Coronary artery (tissue), 2 donors: ENCODE measurements at regions not wholly inside any gene's neighbourhood (a gene's known extent, or its start where the extent isn't known, plus 50 kb on each side); places are given as distances from the start of the nearest gene placed in this dataset.

Source experiments
- DNase-seq: peaks from one replicate; pipeline ENCODE4 v3.0.0-alpha.2; 2017; ENCODE audit warnings: low spot score
- H3K27ac ChIP-seq, 2 donors: fragments of 200-600 bp; sonication (generic); one replicate each; pipeline ENCODE4 v1.5.1; 2016 to 2019
- H3K4me3 ChIP-seq: fragments of 200-600 bp; sonication (generic); 2 replicates; pipeline ENCODE4 v1.5.1; 2016; ENCODE audit warnings: mild to moderate bottlenecking, moderate library complexity
- TF ChIP-seq, protein P1 (sequence below): fragments of 200-600 bp; sonication (generic); IDR thresholded peaks from one replicate; pipeline ENCODE4 v1.5.1; 2019; ENCODE audit warnings: antibody characterized with exemption

- Histone ChIP-seq H3K4me3 (peak overlapping the region; percentile 69), H3K27ac (no peak overlapping the region)
- TF ChIP-seq, protein P1, sequence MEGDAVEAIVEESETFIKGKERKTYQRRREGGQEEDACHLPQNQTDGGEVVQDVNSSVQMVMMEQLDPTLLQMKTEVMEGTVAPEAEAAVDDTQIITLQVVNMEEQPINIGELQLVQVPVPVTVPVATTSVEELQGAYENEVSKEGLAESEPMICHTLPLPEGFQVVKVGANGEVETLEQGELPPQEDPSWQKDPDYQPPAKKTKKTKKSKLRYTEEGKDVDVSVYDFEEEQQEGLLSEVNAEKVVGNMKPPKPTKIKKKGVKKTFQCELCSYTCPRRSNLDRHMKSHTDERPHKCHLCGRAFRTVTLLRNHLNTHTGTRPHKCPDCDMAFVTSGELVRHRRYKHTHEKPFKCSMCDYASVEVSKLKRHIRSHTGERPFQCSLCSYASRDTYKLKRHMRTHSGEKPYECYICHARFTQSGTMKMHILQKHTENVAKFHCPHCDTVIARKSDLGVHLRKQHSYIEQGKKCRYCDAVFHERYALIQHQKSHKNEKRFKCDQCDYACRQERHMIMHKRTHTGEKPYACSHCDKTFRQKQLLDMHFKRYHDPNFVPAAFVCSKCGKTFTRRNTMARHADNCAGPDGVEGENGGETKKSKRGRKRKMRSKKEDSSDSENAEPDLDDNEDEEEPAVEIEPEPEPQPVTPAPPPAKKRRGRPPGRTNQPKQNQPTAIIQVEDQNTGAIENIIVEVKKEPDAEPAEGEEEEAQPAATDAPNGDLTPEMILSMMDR: no peak
- no peak for DNase-seq
These were observed 221.8 kb downstream of the MEF2C start for GRCh38 chr5:88660947-88661805.

- DNase-seq: no peak
- Histone ChIP-seq H3K4me3 (peak overlapping the region; percentile 69), H3K27ac (no peak overlapping the region)
- TF ChIP-seq, protein P1: no peak
These were observed 222.6 kb downstream of the MEF2C start for GRCh38 chr5:88660264-88660946.

- Histone ChIP-seq H3K4me3 (peak overlapping the region; percentile 45), H3K27ac (no peak overlapping the region)
- TF ChIP-seq, protein P1: no peak
- no peak for DNase-seq
These were observed 223.3 kb downstream of the MEF2C start for GRCh38 chr5:88659529-88660263.

- no peak for DNase-seq
- no peak overlapping the region for H3K4me3 ChIP-seq
- TF ChIP-seq, protein P1: no peak
- H3K27ac ChIP-seq: no peak overlapping the region
These were observed 224.1 kb downstream of the MEF2C start for GRCh38 chr5:88658886-88659285.

- TF ChIP-seq, protein P1: no peak
- no peak overlapping the region for H3K27ac ChIP-seq
- DNase-seq: no peak
These were observed 224.8 kb downstream of the MEF2C start for GRCh38 chr5:88657906-88658775.

DNA sequence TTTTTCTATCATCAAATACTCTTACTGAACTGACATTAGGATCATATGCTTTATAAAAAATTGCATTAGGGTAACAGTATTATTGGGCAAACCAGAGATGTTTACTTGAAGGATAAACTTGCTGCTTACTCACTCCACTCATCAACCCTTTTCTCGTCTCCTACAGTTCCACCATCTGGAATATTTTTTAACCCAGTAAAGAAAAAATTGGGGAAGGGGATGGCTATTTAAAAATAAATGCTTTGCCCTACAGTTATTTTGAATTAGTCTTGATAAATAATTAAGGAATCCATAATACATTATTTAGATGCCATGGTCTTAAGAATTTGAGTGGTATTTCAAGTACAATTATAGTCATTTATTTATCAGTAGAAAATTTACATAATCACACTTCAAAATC lies 225.8 kb downstream of the MEF2C start:
- TF ChIP-seq, protein P1: no peak
- Histone ChIP-seq H3K27ac (no peak overlapping the region), H3K4me3 (no peak overlapping the region)
- no peak for DNase-seq

More at GRCh38 chr5:88657906-88658775, 224.8 kb downstream of the MEF2C start:
- no peak overlapping the region for H3K4me3 ChIP-seq
